IPS-18a (cell line): ENCODE measurements at regions not wholly inside any gene's neighbourhood (a gene's known extent, or its start where the extent isn't known, plus 50 kb on each side); places are given as distances from the start of the nearest gene placed in this dataset.

Experiments
- H3K27ac ChIP-seq: one replicate; pipeline ENCODE4 v1.5.1; 2013; ENCODE audit warnings: low read length
- H3K27me3 ChIP-seq: one replicate; pipeline ENCODE4 v1.6.1; 2013; ENCODE audit warnings: mild to moderate bottlenecking, low read length; ENCODE audit not compliant: control insufficient read depth, insufficient read depth
- H3K36me3 ChIP-seq: one replicate; pipeline ENCODE4 v1.6.1; 2013; ENCODE audit warnings: low read depth, low read length; ENCODE audit not compliant: control insufficient read depth
- H3K4me1 ChIP-seq: one replicate; pipeline ENCODE4 v1.6.1; 2013; ENCODE audit warnings: low read depth, low read length; ENCODE audit not compliant: control insufficient read depth
- H3K4me3 ChIP-seq: one replicate; pipeline ENCODE4 v1.5.1; 2013; ENCODE audit warnings: low read length
- H3K9ac ChIP-seq: one replicate; pipeline ENCODE4 v1.6.1; 2013; ENCODE audit warnings: mild to moderate bottlenecking, low read length, moderate library complexity
- H3K9me3 ChIP-seq: one replicate; pipeline ENCODE4 v1.6.1; 2013; ENCODE audit warnings: low read depth, low read length; ENCODE audit not compliant: control insufficient read depth

DNA sequence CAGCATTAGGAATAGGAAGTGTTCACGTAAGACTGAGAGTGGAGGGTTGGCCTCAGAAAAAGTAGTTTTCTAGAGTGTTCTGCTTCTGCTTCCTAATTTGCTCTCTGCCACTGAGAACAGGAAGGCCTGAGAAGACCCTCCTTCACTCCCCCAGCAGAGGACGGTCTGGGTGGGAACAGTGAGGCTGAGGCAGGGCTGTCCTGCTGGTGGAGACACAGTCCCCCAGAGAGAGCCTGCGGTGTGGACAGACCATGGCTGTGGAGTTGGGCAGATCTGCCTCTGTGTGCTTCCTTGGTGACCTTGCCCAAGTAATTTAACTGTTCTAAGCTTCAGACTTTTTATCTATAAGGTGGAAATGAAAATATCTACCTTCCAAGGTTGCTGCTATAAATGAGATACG lies 182.3 kb downstream of the DACT1 start:
- Histone ChIP-seq H3K9me3 (no peaks in the 10 kb centered on the region), H3K9ac (no peak overlapping the region), H3K36me3 (no peaks in the 10 kb centered on the region), H3K4me3 (no peak overlapping the region), H3K27ac (no peak overlapping the region), H3K27me3 (no peaks in the 10 kb centered on the region), H3K4me1 (no peaks in the 10 kb centered on the region)

DNA sequence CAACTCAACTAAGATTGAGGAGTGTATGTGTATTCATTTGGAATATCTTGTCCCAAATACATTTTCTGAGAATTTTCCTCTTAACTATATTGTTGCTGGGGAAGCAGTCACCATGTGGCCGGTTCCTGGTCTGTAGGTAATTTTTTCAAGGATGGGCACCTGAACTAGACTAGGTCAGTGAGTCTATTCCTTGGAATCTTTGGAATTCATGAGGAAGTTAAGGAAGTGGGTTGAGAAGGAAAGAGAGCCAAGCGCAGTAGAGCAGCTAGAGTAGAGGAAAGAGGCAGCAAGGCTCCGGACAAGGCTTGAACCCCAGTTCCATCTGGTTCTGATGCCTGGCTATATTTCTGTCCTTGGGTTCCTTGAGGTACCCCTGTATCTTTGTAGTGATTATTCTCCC lies 183.7 kb downstream of the DACT1 start:
- Histone ChIP-seq H3K4me1 (no peaks in the 10 kb centered on the region), H3K4me3 (no peak overlapping the region), H3K27ac (no peak overlapping the region), H3K9me3 (no peaks in the 10 kb centered on the region), H3K36me3 (no peaks in the 10 kb centered on the region), H3K9ac (no peak overlapping the region), H3K27me3 (no peaks in the 10 kb centered on the region)

DNA sequence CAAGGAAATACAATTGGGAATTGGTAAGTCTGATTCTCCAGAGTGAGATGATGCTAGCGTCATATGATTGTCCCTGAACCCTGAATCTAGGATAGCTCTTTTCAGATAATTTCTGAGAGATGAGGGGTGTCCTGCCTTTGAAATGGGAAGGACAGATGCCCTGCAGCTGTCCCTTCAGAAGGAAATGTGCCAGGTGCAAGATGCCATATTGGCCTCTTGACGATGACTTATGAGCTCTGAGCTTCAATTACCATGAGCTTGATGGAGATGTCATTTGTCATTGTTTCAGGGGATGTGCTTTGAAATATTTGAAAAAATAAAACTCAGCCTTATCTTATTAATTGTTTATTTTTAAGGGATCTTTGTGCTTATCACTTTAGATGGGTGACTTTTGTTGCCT lies 185.1 kb downstream of the DACT1 start:
- no peaks in the 10 kb centered on the region for H3K27me3 ChIP-seq
- no peak overlapping the region for H3K27ac ChIP-seq
- no peaks in the 10 kb centered on the region for H3K36me3 ChIP-seq
- H3K9me3 ChIP-seq: no peaks in the 10 kb centered on the region
- no peak overlapping the region for H3K4me3 ChIP-seq
- H3K4me1 ChIP-seq: no peaks in the 10 kb centered on the region
- H3K9ac ChIP-seq: no peak overlapping the region

DNA sequence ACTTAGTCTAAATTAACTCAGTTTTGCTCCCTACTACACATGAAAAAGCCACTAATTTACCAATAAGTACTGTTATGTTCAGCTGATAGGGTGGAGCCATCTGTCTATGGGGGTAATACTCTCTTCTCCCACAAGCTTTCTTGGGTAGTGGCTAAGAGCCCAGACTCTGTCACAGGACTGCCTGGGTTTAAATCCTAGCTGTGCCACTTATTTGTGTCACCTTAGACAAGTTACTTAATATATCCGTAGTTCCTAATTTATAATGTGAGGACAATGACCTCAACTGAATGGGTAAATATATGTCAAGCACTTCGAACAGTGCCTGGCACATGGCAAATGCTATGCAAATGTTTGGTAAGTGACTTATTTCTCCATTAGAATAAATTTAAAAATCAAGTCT lies 185.6 kb downstream of the DACT1 start:
- no peak overlapping the region for H3K9ac ChIP-seq
- no peaks in the 10 kb centered on the region for H3K36me3 ChIP-seq
- H3K27ac ChIP-seq: no peak overlapping the region
- no peaks in the 10 kb centered on the region for H3K9me3 ChIP-seq
- no peaks in the 10 kb centered on the region for H3K27me3 ChIP-seq
- H3K4me3 ChIP-seq: no peak overlapping the region
- no peaks in the 10 kb centered on the region for H3K4me1 ChIP-seq

DNA sequence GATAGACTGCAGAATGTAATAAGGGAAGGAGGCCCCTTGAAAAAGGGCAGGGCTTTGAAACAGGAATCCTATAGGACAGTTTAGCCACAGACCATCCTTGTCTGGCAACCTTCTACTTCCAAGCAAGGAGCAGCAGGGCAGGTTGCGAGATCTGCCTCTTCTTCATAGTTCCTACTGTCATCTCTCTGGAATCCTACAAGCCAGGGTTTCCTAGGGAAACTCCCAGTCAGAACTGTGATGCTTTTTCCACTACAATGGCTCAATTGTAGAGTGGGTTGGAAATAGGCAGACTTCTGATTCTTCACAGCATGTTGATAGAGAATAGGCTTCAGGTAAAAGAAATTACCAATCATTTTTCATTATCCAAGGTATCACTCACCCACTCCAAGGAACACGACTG lies 186.3 kb downstream of the DACT1 start:
- H3K36me3 ChIP-seq: no peaks in the 10 kb centered on the region
- no peak overlapping the region for H3K9ac ChIP-seq
- H3K9me3 ChIP-seq: no peaks in the 10 kb centered on the region
- H3K27ac ChIP-seq: no peak overlapping the region
- H3K4me3 ChIP-seq: no peak overlapping the region
- H3K4me1 ChIP-seq: no peaks in the 10 kb centered on the region
- H3K27me3 ChIP-seq: no peaks in the 10 kb centered on the region

DNA sequence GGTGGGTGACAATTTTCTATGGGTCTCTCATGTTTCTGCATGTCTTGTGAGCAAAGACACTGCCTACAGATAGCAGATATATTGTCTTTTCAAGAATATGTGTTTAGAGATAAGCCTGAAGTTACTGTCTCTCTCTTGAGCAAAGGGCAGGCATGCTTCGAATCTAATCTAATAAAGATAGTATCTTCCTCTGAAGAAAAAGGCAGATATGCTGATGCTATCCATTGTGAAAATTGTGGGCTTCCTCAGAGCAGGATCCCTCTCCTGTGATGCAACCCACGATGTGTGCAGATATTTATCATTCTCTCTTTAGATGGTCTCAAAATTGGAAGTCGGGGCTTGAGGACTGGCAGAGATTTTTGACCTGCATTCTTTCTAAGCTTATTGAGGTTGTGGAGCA lies 187.0 kb downstream of the DACT1 start:
- Histone ChIP-seq H3K27me3 (no peaks in the 10 kb centered on the region), H3K36me3 (no peaks in the 10 kb centered on the region), H3K27ac (no peak overlapping the region), H3K9me3 (no peaks in the 10 kb centered on the region), H3K4me3 (no peak overlapping the region), H3K4me1 (no peaks in the 10 kb centered on the region), H3K9ac (no peak overlapping the region)

DNA sequence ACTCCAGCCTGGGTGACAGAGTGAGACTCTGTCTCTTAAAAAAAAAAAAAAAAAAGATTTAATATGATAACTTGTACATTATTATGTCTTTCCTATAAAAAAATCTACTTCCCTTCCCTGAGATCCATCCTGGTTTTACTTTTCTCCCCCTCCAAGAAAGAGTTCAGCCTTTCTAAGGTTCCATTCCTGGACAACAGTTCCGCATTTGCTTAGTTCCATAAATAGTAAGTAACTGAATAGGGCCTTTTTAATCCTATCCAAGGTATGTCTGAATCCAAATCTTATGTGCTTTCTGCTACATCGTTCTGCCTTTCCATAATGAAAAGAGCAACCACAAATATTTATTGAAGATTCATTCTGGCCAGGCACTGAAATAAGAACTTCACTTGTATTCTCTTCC lies 187.8 kb downstream of the DACT1 start:
- Histone ChIP-seq H3K9me3 (no peaks in the 10 kb centered on the region), H3K27me3 (no peaks in the 10 kb centered on the region), H3K4me3 (no peak overlapping the region), H3K27ac (no peak overlapping the region), H3K36me3 (no peaks in the 10 kb centered on the region), H3K4me1 (no peaks in the 10 kb centered on the region), H3K9ac (no peak overlapping the region)

DNA sequence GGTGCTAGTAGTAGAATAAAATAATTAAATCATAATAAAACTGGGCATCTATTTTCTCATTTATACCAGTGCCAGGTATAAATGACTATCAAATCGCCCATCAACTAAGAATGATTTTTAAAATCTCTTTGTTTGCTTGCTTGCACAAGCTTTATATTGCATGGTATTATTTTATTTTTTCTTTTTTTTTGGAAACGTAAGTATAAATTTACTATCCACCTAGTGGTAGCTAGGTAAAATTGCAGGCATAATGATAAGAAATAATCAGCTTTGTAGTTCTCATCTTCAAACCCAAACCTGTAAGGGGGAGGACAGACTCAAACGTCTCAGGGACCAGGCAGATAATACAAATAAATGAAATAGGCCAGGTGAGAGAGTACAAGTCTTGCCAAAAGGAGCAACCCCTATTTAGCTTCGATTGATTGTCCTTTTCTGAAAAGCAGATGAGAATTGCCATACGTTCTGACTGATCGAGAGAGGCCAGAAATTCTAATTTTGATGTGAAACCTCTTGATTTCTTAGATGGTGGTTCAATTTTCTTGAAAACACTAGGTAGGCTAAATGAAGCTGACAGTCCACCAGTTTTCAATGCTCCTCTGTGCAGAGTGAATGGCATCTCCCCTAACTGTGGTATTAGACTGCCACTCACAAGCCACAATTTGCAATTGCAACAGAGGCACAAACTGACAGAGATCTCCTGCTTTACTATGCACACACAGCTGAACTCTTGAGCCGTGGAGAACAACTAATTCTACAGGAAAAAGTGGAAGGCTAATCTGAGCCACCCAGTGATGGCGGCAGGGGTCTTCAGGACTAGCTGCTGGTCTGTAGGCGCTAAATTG lies 189.3 kb downstream of the DACT1 start:
- H3K9me3 ChIP-seq: no peaks in the 10 kb centered on the region
- H3K27me3 ChIP-seq: no peaks in the 10 kb centered on the region
- H3K4me1 ChIP-seq: no peaks in the 10 kb centered on the region
- no peaks in the 10 kb centered on the region for H3K36me3 ChIP-seq
- H3K4me3 ChIP-seq: no peak overlapping the region
- H3K27ac ChIP-seq: no peak overlapping the region
- H3K9ac ChIP-seq: no peak overlapping the region

DNA sequence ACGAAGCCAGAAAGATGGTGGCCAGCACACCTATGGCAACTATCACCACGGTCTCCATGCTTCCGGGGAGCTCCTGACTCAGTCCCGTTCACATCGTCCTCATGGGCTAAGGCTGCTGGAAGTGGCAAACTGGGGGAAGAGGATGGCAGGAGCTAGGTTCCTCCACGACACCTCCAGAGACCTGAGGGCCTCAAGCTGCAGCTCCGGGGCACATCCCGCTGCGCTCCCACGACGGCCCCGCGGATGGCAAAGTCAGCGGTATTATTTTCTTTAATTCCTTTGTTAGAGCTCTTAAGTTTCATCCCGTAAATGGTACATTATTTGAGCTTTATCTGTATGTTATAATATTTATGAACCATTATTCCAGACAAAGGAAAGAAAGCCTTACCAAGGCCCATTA lies 190.5 kb downstream of the DACT1 start:
- H3K9me3 ChIP-seq: no peaks in the 10 kb centered on the region
- H3K36me3 ChIP-seq: no peaks in the 10 kb centered on the region
- no peaks in the 10 kb centered on the region for H3K4me1 ChIP-seq
- no peak overlapping the region for H3K4me3 ChIP-seq
- H3K27me3 ChIP-seq: no peaks in the 10 kb centered on the region
- no peak overlapping the region for H3K9ac ChIP-seq
- no peak overlapping the region for H3K27ac ChIP-seq

DNA sequence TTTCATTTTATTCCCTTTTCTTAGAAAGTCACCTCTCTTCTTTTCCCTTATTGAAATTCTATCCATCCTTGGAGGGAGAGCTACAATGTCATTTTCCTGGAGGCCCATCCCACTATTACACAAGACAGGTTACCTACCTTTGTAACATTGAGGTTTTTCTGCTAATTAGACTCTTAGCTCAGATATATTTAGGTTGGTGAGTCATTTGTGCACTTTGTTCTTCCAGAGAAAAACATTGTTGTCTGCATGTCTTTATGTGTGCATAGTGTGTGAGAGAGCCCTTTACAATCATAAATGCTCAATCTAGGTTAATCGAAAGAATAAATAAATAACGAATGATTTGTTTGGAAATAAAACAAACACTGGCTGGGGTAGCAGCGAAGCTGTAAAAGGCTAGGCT lies 191.8 kb downstream of the DACT1 start:
- H3K9me3 ChIP-seq: no peaks in the 10 kb centered on the region
- no peaks in the 10 kb centered on the region for H3K27me3 ChIP-seq
- no peaks in the 10 kb centered on the region for H3K36me3 ChIP-seq
- H3K4me3 ChIP-seq: no peak overlapping the region
- H3K4me1 ChIP-seq: no peaks in the 10 kb centered on the region
- no peak overlapping the region for H3K27ac ChIP-seq
- no peak overlapping the region for H3K9ac ChIP-seq

DNA sequence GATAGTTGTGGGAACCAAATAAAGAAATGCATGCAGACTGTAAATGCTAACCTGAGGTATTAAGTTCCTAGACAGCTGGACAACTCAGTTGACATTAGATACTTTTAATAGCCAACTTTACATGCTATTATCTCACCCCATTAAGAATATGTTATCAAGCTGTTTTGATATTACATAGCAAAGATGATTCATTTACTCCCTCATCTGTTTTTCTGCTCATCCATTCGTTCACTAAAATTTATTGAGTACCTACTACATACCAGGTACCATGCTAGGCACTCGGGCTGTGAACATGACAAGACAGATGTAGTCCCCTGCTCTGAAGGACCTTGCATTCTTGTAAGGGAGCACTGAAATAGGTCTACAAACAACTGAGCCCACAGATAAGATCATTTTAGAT lies 192.4 kb downstream of the DACT1 start:
- no peak overlapping the region for H3K4me3 ChIP-seq
- no peak overlapping the region for H3K27ac ChIP-seq
- H3K36me3 ChIP-seq: no peaks in the 10 kb centered on the region
- H3K9ac ChIP-seq: no peak overlapping the region
- H3K9me3 ChIP-seq: no peaks in the 10 kb centered on the region
- H3K4me1 ChIP-seq: no peaks in the 10 kb centered on the region
- no peaks in the 10 kb centered on the region for H3K27me3 ChIP-seq

DNA sequence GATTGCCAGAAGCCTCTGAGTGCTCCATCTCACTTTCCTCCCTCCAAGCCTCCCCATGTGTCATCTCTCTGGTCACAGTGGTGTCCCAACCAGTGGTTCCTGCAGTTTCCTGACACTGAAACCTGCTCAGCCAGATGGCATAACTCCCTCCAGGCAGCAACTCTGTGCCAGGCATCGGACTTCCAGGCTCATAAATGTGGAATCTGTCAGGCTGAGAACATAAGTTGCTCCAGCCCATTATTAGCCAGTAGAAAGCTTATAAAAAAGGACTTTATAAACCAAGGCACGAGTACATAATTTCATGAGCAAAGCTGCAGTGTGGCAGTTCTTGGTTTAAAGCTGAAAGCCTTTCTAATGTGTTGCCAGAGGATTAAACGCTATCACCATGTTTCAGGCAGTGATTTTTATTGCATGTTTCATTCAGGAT lies 194.3 kb downstream of the DACT1 start:
- Histone ChIP-seq H3K27ac (no peak overlapping the region), H3K27me3 (no peaks in the 10 kb centered on the region), H3K36me3 (no peaks in the 10 kb centered on the region), H3K9me3 (no peaks in the 10 kb centered on the region), H3K4me1 (no peaks in the 10 kb centered on the region), H3K9ac (no peak overlapping the region), H3K4me3 (no peak overlapping the region)
